HepG2 (cell line): ENCODE measurements at regions not wholly inside any gene's neighbourhood (a gene's known extent, or its start where the extent isn't known, plus 50 kb on each side); places are given as distances from the start of the nearest gene placed in this dataset.

ENCODE experiments used
- ATAC-seq: fragments of 200-7000 bp; cut with Tn5 transposase; 3 replicates; pipeline ENCODE4 v1.9.1; 2020; ENCODE audit warnings: mild to moderate bottlenecking, moderate library complexity
- BruUV-seq: library from RNA; stranded (reverse); fragments of 400-500 nt; replicated peaks from 2 replicates; lab custom pipeline; 2021; lab: Mats Ljungman, UMichigan
- CTCF ChIA-PET: fragments of 300-600 bp; formaldehyde crosslinking; extraction: SDS; loops from one replicate; lab custom pipeline; 2021; ENCODE audit warnings: low total read pairs, inconsistent platforms, low intra/inter-chr PET ratio; lab: Yijun Ruan, JAX
- POLR2A ChIA-PET: fragments of 350-600 bp; sonication (Branson Sonifier 250); formaldehyde crosslinking; loops from one replicate; lab custom pipeline; 2020; ENCODE audit warnings: antibody characterized with exemption, inconsistent platforms; lab: Yijun Ruan, JAX
- DNase-seq: peaks from one replicate; pipeline ENCODE4 v3.0.0-alpha.2; 2015; ENCODE audit warnings: low spot score
- FAIRE-seq: peaks from 3 replicates; lab custom pipeline; 2011; peaks lifted over from hg19 to GRCh38; lab: Jason Lieb, UNC
- H2AFZ ChIP-seq: one replicate; pipeline ENCODE4 v1.6.1; 2011; ENCODE audit warnings: low read length, inconsistent platforms
- H3K27ac ChIP-seq: fragments of 300-600 bp; 3 replicates; pipeline ENCODE4 v1.8.0; 2011; ENCODE audit warnings: mixed run types, mild to moderate bottlenecking, mixed read lengths, low read length, inconsistent platforms; ENCODE audit not compliant: insufficient read depth; ENCODE audit errors: extremely low read length
- H3K27me3 ChIP-seq, 2 experiments: fragments of 200-600 bp in 1 of 2; 2 replicates in 1 of 2; 3 replicates in 1 of 2; pipeline versions ENCODE4 v1.6.0 to v1.8.0; 2011; ENCODE audit warnings: low read length in 2 of 2, mild to moderate bottlenecking in 2 of 2, moderate library complexity in 2 of 2, inconsistent platforms in 1 of 2; ENCODE audit not compliant: insufficient read depth in 2 of 2, control insufficient read depth in 1 of 2
- H3K36me3 ChIP-seq, 2 experiments: fragments of 200-600 bp in 1 of 2; replicated peaks in 1 of 2; 2 replicates in 1 of 2; 3 replicates in 1 of 2; pipeline versions ENCODE4 v1.5.1 to v1.8.0; 2011; ENCODE audit warnings: low read length in 2 of 2, inconsistent platforms in 1 of 2; ENCODE audit not compliant: insufficient read depth in 2 of 2, control insufficient read depth in 1 of 2
- H3K4me1 ChIP-seq: 2 replicates; pipeline ENCODE4 v1.5.1; 2012; ENCODE audit warnings: low read length, inconsistent platforms; ENCODE audit not compliant: insufficient read depth
- H3K4me2 ChIP-seq: 2 replicates; pipeline ENCODE4 v1.6.0; 2011; ENCODE audit warnings: low read depth, low read length, inconsistent platforms
- H3K4me3 ChIP-seq, 3 experiments: fragments of 200-600 bp in 1 of 3; sonication (generic), shearing (Covaris generic) in 1 of 3; replicated peaks in 1 of 3; 2 replicates each; pipeline ENCODE4 v1.5.1; 2011 to 2016; ENCODE audit warnings: low read length in 3 of 3, inconsistent platforms in 2 of 3, low read depth in 2 of 3, mild to moderate bottlenecking in 2 of 3, control low read depth in 1 of 3, mixed read lengths in 1 of 3; ENCODE audit not compliant: insufficient read depth in 1 of 3
- H3K79me2 ChIP-seq: one replicate; pipeline ENCODE4 v1.6.1; 2011; ENCODE audit warnings: low read length, inconsistent platforms; ENCODE audit not compliant: insufficient read depth
- H3K9ac ChIP-seq: 2 replicates; pipeline ENCODE4 v1.6.0; 2011; ENCODE audit warnings: mild to moderate bottlenecking, low read depth, low read length, inconsistent platforms; ENCODE audit not compliant: insufficient read depth
- H3K9me3 ChIP-seq: 2 replicates; pipeline ENCODE4 v1.5.1; 2012; ENCODE audit warnings: mild to moderate bottlenecking, low read length
- H4K20me1 ChIP-seq: 2 replicates; pipeline ENCODE4 v1.6.0; 2011; ENCODE audit warnings: inconsistent platforms, mild to moderate bottlenecking, low read length, moderate library complexity; ENCODE audit not compliant: insufficient read depth
- ISL2 ChIP-seq: sonication (generic); formaldehyde crosslinking; IDR thresholded peaks from 2 replicates; pipeline ENCODE4 v1.5.0; 2020; ENCODE audit warnings: missing genetic modification reagents
- KDM6A ChIP-seq: IDR thresholded peaks from 2 replicates; pipeline ENCODE4 v1.6.1; 2016; ENCODE audit warnings: low read depth
- MYC ChIP-seq: sonication (generic); formaldehyde crosslinking; IDR thresholded peaks from 2 replicates; pipeline ENCODE4 v1.9.0; 2021; ENCODE audit warnings: missing genetic modification reagents, borderline replicate concordance
- PCBP1 ChIP-seq: fragments of 200-400 bp; formaldehyde crosslinking; IDR thresholded peaks from 2 replicates; pipeline ENCODE4 v1.6.1; 2017; ENCODE audit warnings: mild to moderate bottlenecking, low read depth, low read length, borderline replicate concordance
- POLR2AphosphoS5 ChIP-seq: IDR thresholded peaks from 2 replicates; pipeline ENCODE4 v1.6.1; 2012; ENCODE audit warnings: low read depth, low read length
- TCF7 ChIP-seq: sonication (generic); IDR thresholded peaks from 2 replicates; pipeline ENCODE4 v1.6.1; 2016; ENCODE audit warnings: antibody characterized with exemption, low read depth
- ZBTB43 ChIP-seq: sonication (generic); formaldehyde crosslinking; conservative IDR thresholded peaks from 2 replicates; pipeline ENCODE4 v1.4.0; 2020; ENCODE audit warnings: missing genetic modification reagents
- ZHX2 ChIP-seq, 2 experiments: sonication (generic) in 1 of 2; formaldehyde crosslinking in 1 of 2; IDR thresholded peaks; 2 replicates each; pipeline versions ENCODE4 v1.6.1 to v1.9.0; 2014 to 2022; ENCODE audit warnings: antibody characterized with exemption in 1 of 2, borderline replicate concordance in 1 of 2, inconsistent platforms in 1 of 2, low read depth in 1 of 2, missing genetic modification reagents in 1 of 2
- ZNF235 ChIP-seq: sonication (generic); formaldehyde crosslinking; IDR thresholded peaks from 2 replicates; pipeline ENCODE4 v1.8.1; 2023; ENCODE audit warnings: mild to moderate bottlenecking, missing genetic modification reagents, borderline replicate concordance
- ZNF572 ChIP-seq: sonication (generic); formaldehyde crosslinking; IDR thresholded peaks from 2 replicates; pipeline ENCODE4 v1.5.1; 2020; ENCODE audit warnings: mild to moderate bottlenecking, missing genetic modification reagents
- ZNF792 ChIP-seq: IDR thresholded peaks from 2 replicates; pipeline ENCODE4 v1.6.1; 2016
- WGBS: methylation state at CpG from one replicate; pipeline ENCODE4 v1.1.6; 2017; ENCODE audit warnings: low lambda C conversion rate; 5-methylcytosine and 5-hydroxymethylcytosine counted together
- in situ Hi-C: cut with HindIII; loops from 2 replicates; pipeline ENCODE4 v1.10.0; 2017; ENCODE audit warnings: low pct_unique_long_range_greater_than_20kb; ENCODE audit not compliant: extremely low pct_ligation_motif_present
- intact Hi-C: fragments of 100-400 bp; cut with micrococcal nuclease; formaldehyde crosslinking; loops from one replicate; pipeline ENCODE4 v1.10.0; 2022; ENCODE audit not compliant: unreplicated experiment

GRCh38 chr15:68518046-68518445 is 60.7 kb upstream of the CORO2B start:
- TF ChIP-seq ZNF235 (CRISPR knock-in tag) (no peak), KDM6A (CRISPR knock-in tag) (no peak), MYC (CRISPR knock-in tag) (no peak), PCBP1 (no peak), ISL2 (CRISPR knock-in tag) (no peak), ZHX2 (IDR thresholded peaks at IDR 0.05; ENCODE audit: low read depth) (no peak), ZHX2 (CRISPR knock-in tag; IDR thresholded peaks at IDR 0.05; ENCODE audit: borderline replicate concordance) (no peak), POLR2AphosphoS5 (no peak), ZBTB43 (CRISPR knock-in tag) (no peak), TCF7 (no peak), ZNF792 (CRISPR knock-in tag) (no peak), ZNF572 (CRISPR knock-in tag) (no peak)
- peaks cover 8% of the 10 kb centered on the region for H3K9me3 ChIP-seq
- WGBS, result 38% methylated on average over 6 of the region's 6 CpGs
- POLR2A ChIA-PET, result no interaction called here
- H2AFZ ChIP-seq, result no peak overlapping the region
- H3K27ac ChIP-seq, result no peak overlapping the region
- H3K4me1 ChIP-seq, result no peaks in the 10 kb centered on the region
- H3K9ac ChIP-seq, result no peak overlapping the region
- no peak overlapping the region for H3K4me2 ChIP-seq
- no peak for ATAC-seq
- no peak for DNase-seq
- no peak for FAIRE-seq
- peaks cover 2 to 15% of the 10 kb centered on the region in 2 experiments; a peak in 4 of 5 replicates for H3K27me3 ChIP-seq
- H4K20me1 ChIP-seq, result no peaks in the 10 kb centered on the region
- no peak overlapping the region for H3K4me3 ChIP-seq
- H3K79me2 ChIP-seq, result no peaks in the 10 kb centered on the region
- H3K36me3 ChIP-seq, result no peaks in the 10 kb centered on the region
- CTCF ChIA-PET, result no interaction called here
- in situ Hi-C loops, result no loop called here
- no TSS peak for BruUV-seq
- intact Hi-C loops, result no loop called here
